ENCODE measurements at regions not wholly inside any gene's neighbourhood (a gene's known extent, or its start where the extent isn't known, plus 50 kb on each side); places are given as distances from the start of the nearest gene placed in this dataset.

DNA sequence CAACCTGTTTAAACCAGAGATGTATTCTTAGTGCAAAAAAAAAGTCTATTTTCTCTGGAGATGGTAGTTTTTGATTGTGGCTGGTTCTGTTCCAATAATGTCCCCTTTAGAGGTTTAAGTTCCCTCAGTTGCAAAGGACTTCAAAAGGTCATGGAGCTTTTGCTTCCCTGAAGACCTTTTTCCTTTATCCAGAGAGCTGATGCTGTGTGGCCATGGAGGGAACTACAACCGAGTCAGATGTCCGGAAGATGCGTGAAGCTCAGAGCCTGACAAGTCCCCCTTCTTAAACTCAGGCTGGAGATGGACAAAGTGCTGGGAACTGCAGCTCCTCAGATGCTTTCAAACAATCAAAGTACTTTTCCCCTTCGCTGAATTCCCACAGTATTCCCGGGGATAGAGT, 176.1 kb downstream of the TMEM18 start:
- no peak overlapping the region for H2AFZ ChIP-seq (ENCODE audit: control insufficient read depth, low read depth, low read length)
- ChIA-PET POLR2A (no interaction called here), RAD21 (ENCODE audit: unreplicated experiment) (no interaction called here), SMC1A (ENCODE audit: uncharacterized antibody, unreplicated experiment) (no interaction called here), CTCF (no interaction called here)
- no peaks in the 10 kb centered on the region for H3K36me3 ChIP-seq (ENCODE audit: control insufficient read depth in 2 of 2, insufficient read depth in 2 of 2, low read length in 1 of 2)
- intact Hi-C loops (cut with micrococcal nuclease; ENCODE audit: unreplicated experiment) (no loop called here), in situ Hi-C loops (cut with MboI) (no loop called here)
- no peak overlapping the region for H3K27ac ChIP-seq (ENCODE audit: control insufficient read depth, insufficient read depth)
- H3K4me3 ChIP-seq: no peak overlapping the region
- no peaks in the 10 kb centered on the region for H3K9me3 ChIP-seq (replicated peaks; ENCODE audit: control insufficient read depth, insufficient read depth, low read length)
- H3K27me3 ChIP-seq (replicated peaks in 1 of 2; ENCODE audit: control insufficient read depth in 2 of 2, insufficient read depth in 2 of 2, low read length in 1 of 2): no peaks in the 10 kb centered on the region; a peak in 1 of 4 replicates
- no peak for DNase-seq (ENCODE audit: low read depth, low spot score)
- no peak for FAIRE-seq
- no peaks in the 10 kb centered on the region for H3K79me2 ChIP-seq (ENCODE audit: control insufficient read depth, insufficient read depth, low read length)
- H4K20me1 ChIP-seq (ENCODE audit: control insufficient read depth, insufficient read depth): no peaks in the 10 kb centered on the region
- TF ChIP-seq, protein P1, sequence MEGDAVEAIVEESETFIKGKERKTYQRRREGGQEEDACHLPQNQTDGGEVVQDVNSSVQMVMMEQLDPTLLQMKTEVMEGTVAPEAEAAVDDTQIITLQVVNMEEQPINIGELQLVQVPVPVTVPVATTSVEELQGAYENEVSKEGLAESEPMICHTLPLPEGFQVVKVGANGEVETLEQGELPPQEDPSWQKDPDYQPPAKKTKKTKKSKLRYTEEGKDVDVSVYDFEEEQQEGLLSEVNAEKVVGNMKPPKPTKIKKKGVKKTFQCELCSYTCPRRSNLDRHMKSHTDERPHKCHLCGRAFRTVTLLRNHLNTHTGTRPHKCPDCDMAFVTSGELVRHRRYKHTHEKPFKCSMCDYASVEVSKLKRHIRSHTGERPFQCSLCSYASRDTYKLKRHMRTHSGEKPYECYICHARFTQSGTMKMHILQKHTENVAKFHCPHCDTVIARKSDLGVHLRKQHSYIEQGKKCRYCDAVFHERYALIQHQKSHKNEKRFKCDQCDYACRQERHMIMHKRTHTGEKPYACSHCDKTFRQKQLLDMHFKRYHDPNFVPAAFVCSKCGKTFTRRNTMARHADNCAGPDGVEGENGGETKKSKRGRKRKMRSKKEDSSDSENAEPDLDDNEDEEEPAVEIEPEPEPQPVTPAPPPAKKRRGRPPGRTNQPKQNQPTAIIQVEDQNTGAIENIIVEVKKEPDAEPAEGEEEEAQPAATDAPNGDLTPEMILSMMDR (IDR thresholded peaks at IDR 0.05 in 2 of 3, conservative IDR thresholded peaks at IDR 0.05 in 1 of 3; ENCODE audit: control insufficient read depth in 2 of 3, extremely low read depth in 1 of 3, insufficient read depth in 1 of 3, low read depth in 3 of 3, low read length in 3 of 3): peak in 1 of 3 experiments; percentile 11; a peak in 1 of 6 replicates
- TF ChIP-seq TCF7 (IDR thresholded peaks at IDR 0.05; ENCODE audit: borderline replicate concordance): no peak
- no peaks in the 10 kb centered on the region for H3K4me1 ChIP-seq (ENCODE audit: control insufficient read depth, insufficient read depth, low read length)
- H3K9ac ChIP-seq (ENCODE audit: control insufficient read depth, insufficient read depth, low read length): no peak overlapping the region
- 50% methylated on average over 5 of the region's 5 CpGs for WGBS (ENCODE audit: insufficient coverage, insufficient replicate concordance, low lambda C conversion rate, missing lambda C conversion rate)
- BruUV-seq (replicated peaks): no TSS peak
- ATAC-seq: no peak
- no peak overlapping the region for H3K4me2 ChIP-seq (ENCODE audit: control insufficient read depth, insufficient read depth)

DNA sequence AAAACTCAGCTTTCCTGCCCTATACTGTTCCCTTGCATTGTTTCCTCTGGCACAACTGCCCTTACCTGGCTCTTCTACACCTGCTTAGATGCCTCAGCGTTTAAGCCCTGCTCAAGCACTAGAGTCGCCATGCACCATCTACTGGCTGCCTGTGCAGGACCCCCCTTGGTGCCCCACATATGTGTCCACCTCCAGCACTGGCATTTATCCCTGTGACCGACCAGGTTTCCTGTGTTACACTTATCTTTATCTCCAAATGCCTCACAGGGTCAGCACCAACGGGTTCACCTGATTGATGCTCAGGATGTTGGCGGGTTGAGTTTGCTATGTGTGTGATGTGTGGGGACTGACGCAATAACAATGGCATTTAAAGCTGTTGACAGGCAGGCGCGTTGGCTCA, 177.5 kb downstream of the TMEM18 start:
- FAIRE-seq: no peak
- H3K79me2 ChIP-seq (ENCODE audit: control insufficient read depth, insufficient read depth, low read length): no peaks in the 10 kb centered on the region
- DNase-seq (ENCODE audit: low read depth, low spot score): no peak
- H4K20me1 ChIP-seq (ENCODE audit: control insufficient read depth, insufficient read depth): no peaks in the 10 kb centered on the region
- intact Hi-C loops (cut with micrococcal nuclease; ENCODE audit: unreplicated experiment): no loop called here
- H3K36me3 ChIP-seq (ENCODE audit: control insufficient read depth in 2 of 2, insufficient read depth in 2 of 2, low read length in 1 of 2): no peaks in the 10 kb centered on the region
- H3K4me2 ChIP-seq (ENCODE audit: control insufficient read depth, insufficient read depth): no peak overlapping the region
- no TSS peak for BruUV-seq (replicated peaks)
- H3K27ac ChIP-seq (ENCODE audit: control insufficient read depth, insufficient read depth): no peak overlapping the region
- no peak for TF ChIP-seq HDGF (IDR thresholded peaks at IDR 0.05)
- no peak for TF ChIP-seq CBFB (IDR thresholded peaks at IDR 0.05; ENCODE audit: low read depth)
- no peak for TF ChIP-seq SMAD1 (IDR thresholded peaks at IDR 0.05; ENCODE audit: low read depth, partially characterized antibody)
- no peak for TF ChIP-seq CREM (IDR thresholded peaks at IDR 0.05; ENCODE audit: low read depth)
- TF ChIP-seq, protein P1 (IDR thresholded peaks at IDR 0.05 in 2 of 3, conservative IDR thresholded peaks at IDR 0.05 in 1 of 3; ENCODE audit: control insufficient read depth in 2 of 3, extremely low read depth in 1 of 3, insufficient read depth in 1 of 3, low read depth in 3 of 3, low read length in 3 of 3): no peak
- TF ChIP-seq, protein P2, sequence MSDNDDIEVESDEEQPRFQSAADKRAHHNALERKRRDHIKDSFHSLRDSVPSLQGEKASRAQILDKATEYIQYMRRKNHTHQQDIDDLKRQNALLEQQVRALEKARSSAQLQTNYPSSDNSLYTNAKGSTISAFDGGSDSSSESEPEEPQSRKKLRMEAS (IDR thresholded peaks at IDR 0.05; ENCODE audit: low read depth, low read length): no peak
- TF ChIP-seq TCF12 (IDR thresholded peaks at IDR 0.05; ENCODE audit: low read depth, low read length): no peak
- no peak for TF ChIP-seq NFIC (IDR thresholded peaks at IDR 0.05; ENCODE audit: low read depth, low read length)
- no peak for TF ChIP-seq STAT1 (conservative IDR thresholded peaks at IDR 0.05)
- TF ChIP-seq MXI1 (IDR thresholded peaks at IDR 0.05; ENCODE audit: low read depth, low read length): no peak
- TF ChIP-seq SIX5 (IDR thresholded peaks at IDR 0.05; ENCODE audit: low read depth, low read length, severe bottlenecking): no peak
- TF ChIP-seq, protein P3, sequence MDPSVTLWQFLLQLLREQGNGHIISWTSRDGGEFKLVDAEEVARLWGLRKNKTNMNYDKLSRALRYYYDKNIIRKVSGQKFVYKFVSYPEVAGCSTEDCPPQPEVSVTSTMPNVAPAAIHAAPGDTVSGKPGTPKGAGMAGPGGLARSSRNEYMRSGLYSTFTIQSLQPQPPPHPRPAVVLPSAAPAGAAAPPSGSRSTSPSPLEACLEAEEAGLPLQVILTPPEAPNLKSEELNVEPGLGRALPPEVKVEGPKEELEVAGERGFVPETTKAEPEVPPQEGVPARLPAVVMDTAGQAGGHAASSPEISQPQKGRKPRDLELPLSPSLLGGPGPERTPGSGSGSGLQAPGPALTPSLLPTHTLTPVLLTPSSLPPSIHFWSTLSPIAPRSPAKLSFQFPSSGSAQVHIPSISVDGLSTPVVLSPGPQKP (IDR thresholded peaks at IDR 0.05; ENCODE audit: low read depth, low read length): no peak
- no peaks in the 10 kb centered on the region for H3K27me3 ChIP-seq (replicated peaks in 1 of 2; ENCODE audit: control insufficient read depth in 2 of 2, insufficient read depth in 2 of 2, low read length in 1 of 2)
- ChIA-PET SMC1A (ENCODE audit: uncharacterized antibody, unreplicated experiment) (no interaction called here), RAD21 (ENCODE audit: unreplicated experiment) (no interaction called here), CTCF (no interaction called here), POLR2A (no interaction called here)
- ATAC-seq: no peak
- H2AFZ ChIP-seq (ENCODE audit: control insufficient read depth, low read depth, low read length): no peak overlapping the region
- H3K9ac ChIP-seq (ENCODE audit: control insufficient read depth, insufficient read depth, low read length): no peak overlapping the region
- 48% methylated on average over 8 of the region's 8 CpGs for WGBS (ENCODE audit: insufficient coverage, insufficient replicate concordance, low lambda C conversion rate, missing lambda C conversion rate)
- in situ Hi-C loops (cut with MboI): no loop called here
- H3K4me1 ChIP-seq (ENCODE audit: control insufficient read depth, insufficient read depth, low read length): no peaks in the 10 kb centered on the region
- no peak overlapping the region for H3K4me3 ChIP-seq
- H3K9me3 ChIP-seq (replicated peaks; ENCODE audit: control insufficient read depth, insufficient read depth, low read length): no peaks in the 10 kb centered on the region

Measured in GM12878 (cell line).